ENCODE measurements at regions not wholly inside any gene's neighbourhood (a gene's known extent, or its start where the extent isn't known, plus 50 kb on each side); places are given as distances from the start of the nearest gene placed in this dataset.

- no peaks in the 10 kb centered on the region for H3K4me1 ChIP-seq
- no peaks in the 10 kb centered on the region for H3K36me3 ChIP-seq
- H3K4me3 ChIP-seq = no peak overlapping the region
- intact Hi-C loops (cut with micrococcal nuclease) = no loop called here
- H3K27me3 ChIP-seq (ENCODE audit: low read depth) = no peaks in the 10 kb centered on the region
- DNase-seq = no peak
- TF ChIP-seq CTCF (IDR thresholded peaks at IDR 0.05; ENCODE audit: borderline replicate concordance) = no peak
- H3K9me3 ChIP-seq (replicated peaks) = no peaks in the 10 kb centered on the region
- no peak overlapping the region for H3K27ac ChIP-seq (replicated peaks)
These were observed 170.2 kb upstream of the CITED2 start for GRCh38 chr6:139544701-139545057.

- no peak overlapping the region for H3K4me3 ChIP-seq
- DNase-seq = no peak
- no peak for TF ChIP-seq CTCF (IDR thresholded peaks at IDR 0.05; ENCODE audit: borderline replicate concordance)
- H3K4me1 ChIP-seq = no peaks in the 10 kb centered on the region
- H3K9me3 ChIP-seq (replicated peaks) = no peaks in the 10 kb centered on the region
- no peak overlapping the region for H3K27ac ChIP-seq (replicated peaks)
- H3K27me3 ChIP-seq (ENCODE audit: low read depth) = no peaks in the 10 kb centered on the region
- H3K36me3 ChIP-seq = no peaks in the 10 kb centered on the region
- intact Hi-C loops (cut with micrococcal nuclease) = no loop called here
These were observed 167.9 kb upstream of the CITED2 start for GRCh38 chr6:139542351-139542750.

- no peak overlapping the region for H3K4me3 ChIP-seq
- TF ChIP-seq CTCF (IDR thresholded peaks at IDR 0.05; ENCODE audit: borderline replicate concordance) = no peak
- no peaks in the 10 kb centered on the region for H3K9me3 ChIP-seq (replicated peaks)
- no peak overlapping the region for H3K27ac ChIP-seq (replicated peaks)
- H3K36me3 ChIP-seq = no peaks in the 10 kb centered on the region
- H3K27me3 ChIP-seq (ENCODE audit: low read depth) = no peaks in the 10 kb centered on the region
- no peaks in the 10 kb centered on the region for H3K4me1 ChIP-seq
- intact Hi-C loops (cut with micrococcal nuclease) = no loop called here
- DNase-seq = no peak
These were observed 166.4 kb upstream of the CITED2 start for GRCh38 chr6:139540894-139541293.

GRCh38 chr6:139540276-139540675, 165.8 kb upstream of the CITED2 start:
- intact Hi-C loops (cut with micrococcal nuclease) = no loop called here
- no peaks in the 10 kb centered on the region for H3K9me3 ChIP-seq (replicated peaks)
- TF ChIP-seq CTCF (IDR thresholded peaks at IDR 0.05; ENCODE audit: borderline replicate concordance) = no peak
- H3K4me1 ChIP-seq = no peaks in the 10 kb centered on the region
- DNase-seq = no peak
- no peaks in the 10 kb centered on the region for H3K27me3 ChIP-seq (ENCODE audit: low read depth)
- H3K4me3 ChIP-seq = no peak overlapping the region
- no peak overlapping the region for H3K27ac ChIP-seq (replicated peaks)
- H3K36me3 ChIP-seq = no peaks in the 10 kb centered on the region

- H3K27me3 ChIP-seq (ENCODE audit: low read depth) = no peaks in the 10 kb centered on the region
- no peaks in the 10 kb centered on the region for H3K9me3 ChIP-seq (replicated peaks)
- H3K36me3 ChIP-seq = no peaks in the 10 kb centered on the region
- no peak overlapping the region for H3K4me3 ChIP-seq
- peaks cover 1% of the 10 kb centered on the region for H3K4me1 ChIP-seq
- H3K27ac ChIP-seq (replicated peaks) = no peak overlapping the region
- intact Hi-C loops (cut with micrococcal nuclease) = no loop called here
- DNase-seq = peak; percentile 31
- no peak for TF ChIP-seq CTCF (IDR thresholded peaks at IDR 0.05; ENCODE audit: borderline replicate concordance)
These were observed 165.4 kb upstream of the CITED2 start for GRCh38 chr6:139539852-139540251.

GRCh38 chr6:139538366-139538765, 163.9 kb upstream of the CITED2 start:
- no peaks in the 10 kb centered on the region for H3K9me3 ChIP-seq (replicated peaks)
- H3K27me3 ChIP-seq (ENCODE audit: low read depth) = no peaks in the 10 kb centered on the region
- no peak overlapping the region for H3K4me3 ChIP-seq
- H3K4me1 ChIP-seq = peaks cover 14% of the 10 kb centered on the region
- no peak for DNase-seq
- H3K27ac ChIP-seq (replicated peaks) = no peak overlapping the region
- intact Hi-C loops (cut with micrococcal nuclease) = no loop called here
- TF ChIP-seq CTCF (IDR thresholded peaks at IDR 0.05; ENCODE audit: borderline replicate concordance) = no peak
- H3K36me3 ChIP-seq = no peaks in the 10 kb centered on the region
